RWPE1 (cell line): ENCODE measurements at regions not wholly inside any gene's neighbourhood (a gene's known extent, or its start where the extent isn't known, plus 50 kb on each side); places are given as distances from the start of the nearest gene placed in this dataset.

Experiments
- CTCF ChIA-PET: fragments of 350-600 bp; sonication (Branson Sonifier 250); formaldehyde crosslinking; extraction: SDS; loops from one replicate; lab custom pipeline; 2021; lab: Yijun Ruan, JAX
- POLR2A ChIA-PET: fragments of 400-600 bp; formaldehyde crosslinking; extraction: SDS; loops from one replicate; lab custom pipeline; 2020; ENCODE audit warnings: antibody characterized with exemption; ENCODE audit not compliant: low non-redundant PET; lab: Yijun Ruan, JAX
- DNase-seq: peaks from one replicate; pipeline ENCODE4 v3.0.0; 2012; ENCODE audit warnings: low spot score
- H3K27ac ChIP-seq: fragments of 450-650 bp; 2 replicates; pipeline ENCODE4 v1.5.1; 2017
- TF ChIP-seq, protein P1 (sequence below): fragments of 450-650 bp; conservative IDR thresholded peaks from 2 replicates; pipeline ENCODE4 v1.5.1; 2017; ENCODE audit warnings: low read depth, mild to moderate bottlenecking

GRCh38 chr3:137097852-137098251, 140.1 kb downstream of the IL20RB start:
- TF ChIP-seq, protein P1, sequence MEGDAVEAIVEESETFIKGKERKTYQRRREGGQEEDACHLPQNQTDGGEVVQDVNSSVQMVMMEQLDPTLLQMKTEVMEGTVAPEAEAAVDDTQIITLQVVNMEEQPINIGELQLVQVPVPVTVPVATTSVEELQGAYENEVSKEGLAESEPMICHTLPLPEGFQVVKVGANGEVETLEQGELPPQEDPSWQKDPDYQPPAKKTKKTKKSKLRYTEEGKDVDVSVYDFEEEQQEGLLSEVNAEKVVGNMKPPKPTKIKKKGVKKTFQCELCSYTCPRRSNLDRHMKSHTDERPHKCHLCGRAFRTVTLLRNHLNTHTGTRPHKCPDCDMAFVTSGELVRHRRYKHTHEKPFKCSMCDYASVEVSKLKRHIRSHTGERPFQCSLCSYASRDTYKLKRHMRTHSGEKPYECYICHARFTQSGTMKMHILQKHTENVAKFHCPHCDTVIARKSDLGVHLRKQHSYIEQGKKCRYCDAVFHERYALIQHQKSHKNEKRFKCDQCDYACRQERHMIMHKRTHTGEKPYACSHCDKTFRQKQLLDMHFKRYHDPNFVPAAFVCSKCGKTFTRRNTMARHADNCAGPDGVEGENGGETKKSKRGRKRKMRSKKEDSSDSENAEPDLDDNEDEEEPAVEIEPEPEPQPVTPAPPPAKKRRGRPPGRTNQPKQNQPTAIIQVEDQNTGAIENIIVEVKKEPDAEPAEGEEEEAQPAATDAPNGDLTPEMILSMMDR = no peak

GRCh38 chr3:137099364-137100219, 141.8 kb downstream of the IL20RB start:
- H3K27ac ChIP-seq = no peak overlapping the region
- ChIA-PET POLR2A (no interaction called here), CTCF (no interaction called here)
- DNase-seq = no peak
- TF ChIP-seq, protein P1 = no peak

More at GRCh38 chr3:137097852-137098251, 140.1 kb downstream of the IL20RB start:
- no peak for DNase-seq
- ChIA-PET POLR2A (no interaction called here), CTCF (no interaction called here)
- no peak overlapping the region for H3K27ac ChIP-seq

- no peak overlapping the region for H3K27ac ChIP-seq
- ChIA-PET POLR2A (no interaction called here), CTCF (interaction anchor here (0.9 kb wide), 1 partner anchor 846 kb away, joined by 3 read pairs; no protein-coding TSS in a partner anchor)
- TF ChIP-seq, protein P1 = no peak
- no peak for DNase-seq
Measured at GRCh38 chr3:137100326-137100725, 142.5 kb downstream of the IL20RB start.

DNA sequence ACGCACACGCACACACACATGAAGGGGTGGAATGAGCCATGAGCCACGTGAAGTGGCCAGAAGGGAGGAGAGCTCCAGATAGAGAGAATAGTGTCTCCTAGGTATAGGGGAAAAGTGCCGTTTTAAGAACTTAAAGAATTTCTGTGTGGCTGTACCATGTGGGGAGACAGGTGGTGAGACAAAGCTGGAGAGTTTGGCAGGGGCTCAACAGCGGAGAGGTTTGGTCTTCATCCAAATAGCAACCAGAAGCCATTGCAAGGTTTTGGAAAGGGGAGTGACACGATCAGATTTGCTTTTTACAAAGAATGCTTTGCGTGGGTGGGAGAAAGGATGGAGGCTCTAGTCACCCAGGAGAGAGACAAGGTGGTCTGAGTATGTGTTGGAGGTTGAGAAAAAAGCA, 146.0 kb downstream of the IL20RB start:
- POLR2A ChIA-PET = no interaction called here
- CTCF ChIA-PET = interaction anchor here (0.7 kb wide), 2 partner anchors 72 to 746 kb away, joined by 3 to 4 read pairs; no protein-coding TSS in a partner anchor
- TF ChIP-seq, protein P1 = no peak
- no peak overlapping the region for H3K27ac ChIP-seq
- no peak for DNase-seq

DNA sequence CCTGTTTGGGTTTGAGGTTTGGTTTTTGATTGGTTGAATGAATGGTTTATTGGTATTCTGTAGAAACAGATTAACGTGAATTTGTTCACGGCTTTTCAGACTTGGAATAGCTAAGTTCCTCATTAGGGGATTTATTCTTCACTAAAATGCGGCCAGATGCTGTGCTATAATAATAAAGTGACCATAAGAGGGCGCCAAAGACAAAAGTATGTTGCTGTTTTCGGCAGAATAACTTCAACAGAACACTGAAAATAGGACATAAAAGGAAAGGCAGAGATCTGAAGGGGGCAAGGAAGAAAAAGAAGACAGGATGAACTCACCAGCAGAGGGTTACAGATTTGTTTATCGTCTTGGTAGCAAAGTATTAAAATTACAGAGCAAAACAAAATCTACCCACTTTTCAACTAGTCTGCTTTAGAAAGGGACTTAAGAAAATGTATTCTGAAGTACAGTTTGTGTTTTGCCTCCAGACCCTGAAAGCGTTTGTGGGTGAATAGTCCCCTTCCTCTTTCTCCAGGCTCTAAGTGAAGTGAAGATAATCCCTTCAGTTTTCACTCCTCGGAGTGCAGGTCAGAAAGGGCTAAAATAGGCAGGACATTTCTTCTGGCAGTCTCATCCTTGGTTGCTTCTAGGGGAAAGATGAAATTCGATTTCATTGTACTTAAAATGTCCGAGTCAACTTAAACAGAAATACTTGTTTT, 147.6 kb downstream of the IL20RB start:
- ChIA-PET CTCF (interaction anchor here (0.6 to 1.8 kb wide), 16 partner anchors 9 to 1216 kb away, joined by 3 to 9 read pairs (median 4); partner anchors contain the start of gene MSL2), POLR2A (no interaction called here)
- H3K27ac ChIP-seq = no peak overlapping the region
- peak; percentile 47 for DNase-seq
- TF ChIP-seq, protein P1 = peak; percentile 72

DNA sequence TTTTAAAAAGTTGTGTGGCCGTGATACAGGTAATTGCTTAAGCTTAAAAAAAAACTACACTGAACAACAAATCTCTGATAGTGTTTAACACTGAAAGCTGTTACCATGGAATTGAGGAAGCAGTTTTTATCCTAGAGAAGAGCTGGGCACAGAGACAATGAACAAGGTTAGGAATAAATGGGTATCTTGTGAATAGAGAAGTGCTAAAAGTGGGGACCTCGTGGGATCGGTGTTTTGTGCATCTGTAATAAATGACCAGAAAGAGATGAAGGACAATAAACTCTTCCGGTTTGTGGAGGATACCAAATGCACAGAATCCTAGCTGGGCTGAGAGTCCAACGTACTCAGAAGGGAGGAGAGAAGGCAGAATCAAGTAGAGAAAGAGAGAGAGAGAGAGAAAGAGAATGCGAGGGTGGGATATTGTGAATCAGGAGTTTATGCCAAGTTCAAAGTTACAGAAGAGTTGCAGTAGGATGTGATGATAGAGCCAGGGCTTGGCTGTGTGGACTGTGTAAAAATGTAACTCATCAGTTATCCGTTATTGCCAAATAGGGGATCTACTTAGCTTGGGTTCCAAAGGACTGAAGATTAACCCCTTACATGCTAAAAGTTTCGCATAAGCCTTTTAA, 148.9 kb downstream of the IL20RB start:
- ChIA-PET CTCF (interaction anchor here (0.6 to 1.8 kb wide), 6 partner anchors 10 to 945 kb away, joined by 3 to 9 read pairs (median 4); no protein-coding TSS in a partner anchor), POLR2A (no interaction called here)
- no peak for DNase-seq
- no peak overlapping the region for H3K27ac ChIP-seq
- TF ChIP-seq, protein P1 = no peak
